ENCODE measurements at regions not wholly inside any gene's neighbourhood (a gene's known extent, or its start where the extent isn't known, plus 50 kb on each side); places are given as distances from the start of the nearest gene placed in this dataset.

DNA sequence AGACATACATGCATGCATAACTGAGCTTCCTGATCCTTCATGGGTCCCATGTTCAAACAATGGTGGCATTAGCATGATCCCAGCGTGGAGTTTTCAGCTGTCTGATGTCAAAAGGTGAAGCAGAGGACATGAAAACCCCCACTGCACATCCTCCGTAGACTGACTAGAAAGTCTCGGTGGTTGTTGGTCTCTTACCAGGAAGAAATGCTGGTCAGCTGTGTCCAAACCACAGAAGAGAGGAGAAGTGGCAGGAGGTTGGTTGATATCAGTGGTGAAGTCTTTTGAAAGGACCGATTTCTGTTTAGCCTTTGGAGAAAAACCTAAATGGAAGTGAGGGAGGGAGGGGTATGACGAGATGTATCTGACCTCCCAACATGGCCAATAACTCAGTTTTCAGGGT is 201.9 kb downstream of the SPATA18 start:
- no peak for DNase-seq (ENCODE audit: low read depth)
- no peaks in the 10 kb centered on the region for H3K27me3 ChIP-seq (ENCODE audit: control insufficient read depth, insufficient read depth, low read length)
- H3K36me3 ChIP-seq (ENCODE audit: control insufficient read depth, insufficient read depth, low read length): no peaks in the 10 kb centered on the region
- H3K4me3 ChIP-seq (ENCODE audit: low read depth, low read length): no peak overlapping the region
- no peak for TF ChIP-seq CTCF (IDR thresholded peaks at IDR 0.05; ENCODE audit: insufficient read depth, low read length, poor library complexity, severe bottlenecking)

GRCh38 chr4:52256522-52256921 is 205.4 kb downstream of the SPATA18 start:
- Histone ChIP-seq H3K27me3 (ENCODE audit: control insufficient read depth, insufficient read depth, low read length) (no peaks in the 10 kb centered on the region), H3K4me3 (ENCODE audit: low read depth, low read length) (no peak overlapping the region), H3K36me3 (ENCODE audit: control insufficient read depth, insufficient read depth, low read length) (no peaks in the 10 kb centered on the region)
- no peak for TF ChIP-seq CTCF (IDR thresholded peaks at IDR 0.05; ENCODE audit: insufficient read depth, low read length, poor library complexity, severe bottlenecking)
- DNase-seq (ENCODE audit: low read depth): no peak

DNA sequence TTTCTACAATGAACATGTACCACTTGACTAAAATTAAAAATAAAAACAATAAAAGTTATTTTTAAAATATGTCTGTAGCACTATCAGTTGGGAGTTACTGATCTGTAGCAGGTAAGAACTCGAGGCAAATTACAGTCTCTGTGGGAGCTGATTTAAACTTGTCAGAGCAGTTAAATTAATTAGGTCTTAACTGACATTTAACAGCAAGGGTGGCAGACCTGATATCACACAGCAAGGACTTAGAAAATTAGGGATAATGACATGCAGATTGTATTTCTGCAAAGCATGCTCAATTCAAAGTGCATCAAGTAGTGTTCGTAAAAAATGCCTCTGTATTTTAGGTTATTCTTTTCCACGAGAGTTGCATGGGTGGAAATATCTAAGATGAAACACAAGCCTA is 208.9 kb downstream of the SPATA18 start:
- no peak for TF ChIP-seq CTCF (IDR thresholded peaks at IDR 0.05; ENCODE audit: insufficient read depth, low read length, poor library complexity, severe bottlenecking)
- no peak for DNase-seq (ENCODE audit: low read depth)
- Histone ChIP-seq H3K4me3 (ENCODE audit: low read depth, low read length) (no peak overlapping the region), H3K36me3 (ENCODE audit: control insufficient read depth, insufficient read depth, low read length) (no peaks in the 10 kb centered on the region), H3K27me3 (ENCODE audit: control insufficient read depth, insufficient read depth, low read length) (no peaks in the 10 kb centered on the region)

- Histone ChIP-seq H3K27me3 (ENCODE audit: control insufficient read depth, insufficient read depth, low read length) (no peaks in the 10 kb centered on the region), H3K4me3 (ENCODE audit: low read depth, low read length) (no peak overlapping the region), H3K36me3 (ENCODE audit: control insufficient read depth, insufficient read depth, low read length) (no peaks in the 10 kb centered on the region)
- no peak for DNase-seq (ENCODE audit: low read depth)
- no peak for TF ChIP-seq CTCF (IDR thresholded peaks at IDR 0.05; ENCODE audit: insufficient read depth, low read length, poor library complexity, severe bottlenecking)
Observed at GRCh38 chr4:52260514-52261210, 209.6 kb downstream of the SPATA18 start.

- TF ChIP-seq CTCF (IDR thresholded peaks at IDR 0.05; ENCODE audit: insufficient read depth, low read length, poor library complexity, severe bottlenecking): no peak
- DNase-seq (ENCODE audit: low read depth): no peak
- H3K27me3 ChIP-seq (ENCODE audit: control insufficient read depth, insufficient read depth, low read length): no peaks in the 10 kb centered on the region
- H3K4me3 ChIP-seq (ENCODE audit: low read depth, low read length): no peak overlapping the region
- no peaks in the 10 kb centered on the region for H3K36me3 ChIP-seq (ENCODE audit: control insufficient read depth, insufficient read depth, low read length)
Observed at GRCh38 chr4:52263607-52264006, 212.5 kb downstream of the SPATA18 start.
